ENCODE measurements at regions not wholly inside any gene's neighbourhood (a gene's known extent, or its start where the extent isn't known, plus 50 kb on each side); places are given as distances from the start of the nearest gene placed in this dataset.

GRCh38 chr22:47788461-47788860 lies 1026.0 kb downstream of the TBC1D22A start:
- intact Hi-C loops (cut with DNase I), result no loop called here
- Histone ChIP-seq H3K36me3 (ENCODE audit: insufficient read depth in 1 of 2, low read depth in 1 of 2) (no peaks in the 10 kb centered on the region), H3K9me3 (no peaks in the 10 kb centered on the region), H3K4me3 (no peak overlapping the region), H3K27ac (no peak overlapping the region), H3K4me1 (no peaks in the 10 kb centered on the region), H3K27me3 (ENCODE audit: insufficient read depth in 3 of 3, low read length in 2 of 3) (peaks cover 0 to 13% (median 0%) of the 10 kb centered on the region in 3 donors)
- WGBS, 3 donors, result 69 to 73% (median 72%) methylated on average over 11 of the region's 11 CpGs
- DNase-seq, result no peak
- no peak for TF ChIP-seq CTCF (IDR thresholded peaks at IDR 0.05)
- ATAC-seq, result no peak

- no peak for TF ChIP-seq CTCF (IDR thresholded peaks at IDR 0.05)
- no peaks in the 10 kb centered on the region for H3K4me1 ChIP-seq
- H3K4me3 ChIP-seq, result no peak overlapping the region
- ATAC-seq, result no peak
- no peaks in the 10 kb centered on the region for H3K9me3 ChIP-seq
- H3K27me3 ChIP-seq (ENCODE audit: insufficient read depth in 3 of 3, low read length in 2 of 3), result peaks cover 0 to 13% (median 0%) of the 10 kb centered on the region in 3 donors
- no peak for DNase-seq
- H3K27ac ChIP-seq, result no peak overlapping the region
- intact Hi-C loops (cut with DNase I), result no loop called here
- WGBS, 3 donors, result 69 to 80% (median 75%) methylated on average over 10 of the region's 10 CpGs
- H3K36me3 ChIP-seq (ENCODE audit: insufficient read depth in 1 of 2, low read depth in 1 of 2), result no peaks in the 10 kb centered on the region
Measured at GRCh38 chr22:47787501-47788227, 1025.2 kb downstream of the TBC1D22A start.

- intact Hi-C loops (cut with DNase I), result no loop called here
- H3K27me3 ChIP-seq (ENCODE audit: insufficient read depth in 3 of 3, low read length in 2 of 3), result peaks cover 0 to 13% (median 0%) of the 10 kb centered on the region in 3 donors
- 77 to 83% (median 79%) methylated on average over 12 of the region's 12 CpGs for WGBS, 3 donors
Measured at GRCh38 chr22:47786650-47787290, 1024.3 kb downstream of the TBC1D22A start.

GRCh38 chr22:47784991-47785390 lies 1022.5 kb downstream of the TBC1D22A start:
- TF ChIP-seq CTCF (IDR thresholded peaks at IDR 0.05), result no peak
- Histone ChIP-seq H3K27ac (no peak overlapping the region), H3K4me3 (no peak overlapping the region), H3K4me1 (no peaks in the 10 kb centered on the region), H3K9me3 (no peaks in the 10 kb centered on the region), H3K36me3 (ENCODE audit: insufficient read depth in 1 of 2, low read depth in 1 of 2) (no peaks in the 10 kb centered on the region), H3K27me3 (ENCODE audit: insufficient read depth in 3 of 3, low read length in 2 of 3) (peaks cover 0 to 13% (median 0%) of the 10 kb centered on the region in 3 donors)
- intact Hi-C loops (cut with DNase I), result no loop called here
- ATAC-seq, result no peak
- no peak for DNase-seq
- 85 to 90% (median 89%) methylated on average over 1 of the region's 1 CpG for WGBS, 3 donors

More at GRCh38 chr22:47786650-47787290, 1024.3 kb downstream of the TBC1D22A start:
- Histone ChIP-seq H3K4me1 (no peaks in the 10 kb centered on the region), H3K36me3 (ENCODE audit: insufficient read depth in 1 of 2, low read depth in 1 of 2) (no peaks in the 10 kb centered on the region), H3K4me3 (no peak overlapping the region), H3K9me3 (no peaks in the 10 kb centered on the region), H3K27ac (no peak overlapping the region)
- DNase-seq (no peak), ATAC-seq (no peak)
- no peak for TF ChIP-seq CTCF (IDR thresholded peaks at IDR 0.05)

Measured in psoas muscle (tissue), 7 donors.